GM21529 (cell line): ENCODE measurements at regions not wholly inside any gene's neighbourhood (a gene's known extent, or its start where the extent isn't known, plus 50 kb on each side); places are given as distances from the start of the nearest gene placed in this dataset.
"Not testable (repeated sequence)": the region's sequence is repeated elsewhere in the genome, so short reads cannot be mapped to it uniquely, and the experiment has no call there.

ENCODE experiments used
- ATAC-seq: cut with Tn5 transposase; IDR thresholded peaks from one replicate; pipeline ENCODE4 v1.9.1; 2021; ENCODE audit not compliant: unreplicated experiment

DNA sequence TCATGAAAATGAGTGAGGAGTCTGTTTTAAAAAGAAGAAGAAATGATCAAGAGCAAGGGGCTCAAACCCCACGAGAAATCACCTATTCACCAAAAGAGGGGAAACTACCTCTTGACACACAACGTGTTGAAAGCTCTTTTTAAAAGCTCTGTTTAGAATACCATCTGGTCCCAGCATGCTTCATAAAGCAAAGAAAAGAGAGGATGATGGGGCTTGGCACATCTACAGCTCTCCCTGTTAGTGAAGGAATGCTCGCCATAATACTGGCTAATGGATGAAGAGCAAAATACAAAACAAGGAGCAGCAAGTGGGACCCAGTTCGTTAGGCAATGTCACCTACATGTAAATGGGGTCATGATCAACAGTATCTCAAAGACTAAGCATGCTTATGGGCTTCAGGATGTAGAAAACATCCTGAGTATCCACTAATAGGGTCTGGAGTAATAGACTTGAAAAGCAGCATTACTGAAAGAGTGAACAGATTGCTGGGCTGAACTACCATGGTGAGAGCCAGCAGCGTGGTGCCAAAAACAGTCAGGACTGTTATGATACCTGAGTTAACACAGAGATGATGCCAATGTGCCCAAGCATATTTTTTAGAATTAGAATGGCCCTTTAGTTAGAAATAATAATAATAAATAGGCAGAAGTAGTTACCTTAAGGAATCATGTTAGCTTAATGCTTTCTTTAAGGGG is 159.7 kb upstream of the POU1F1 start:
- no peak for ATAC-seq

DNA sequence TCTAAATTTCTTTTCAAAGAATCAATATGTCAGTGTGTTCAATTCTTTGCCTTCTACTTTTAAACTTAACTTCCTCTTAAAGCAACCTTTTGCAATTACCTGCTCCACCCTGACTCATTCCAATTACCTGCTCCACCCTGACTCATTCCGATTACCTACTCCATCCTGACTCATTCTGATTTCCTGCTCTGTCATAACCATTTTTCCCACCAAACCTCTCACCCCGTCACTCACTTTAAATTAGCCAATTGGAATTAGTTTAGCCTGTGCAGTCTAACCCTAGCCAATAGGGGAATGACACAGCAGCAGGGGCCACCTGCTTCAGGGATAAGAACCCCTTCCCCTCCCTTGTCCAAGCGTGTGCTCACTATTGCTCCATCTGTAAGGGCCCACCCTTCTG is 157.1 kb upstream of the POU1F1 start:
- ATAC-seq: not testable (repeated sequence)

DNA sequence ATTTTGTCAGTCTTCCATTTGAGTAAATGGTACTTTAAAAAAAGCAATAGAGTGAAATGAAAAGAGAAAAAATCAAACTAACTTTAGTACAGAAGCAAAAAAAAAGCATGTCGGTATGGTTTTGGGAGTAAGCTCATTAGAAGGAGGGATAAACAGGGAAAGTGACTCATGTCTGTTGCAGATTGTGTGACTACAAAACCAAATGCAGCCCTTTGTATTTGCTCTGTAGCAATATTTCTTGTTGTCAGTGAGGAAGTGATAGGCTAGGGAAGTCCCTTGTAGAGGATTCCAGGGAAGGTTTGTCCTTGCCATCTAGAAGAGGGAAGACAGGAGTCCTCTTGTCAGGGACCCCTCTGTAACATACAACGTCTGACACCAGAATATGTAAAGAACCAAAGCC is 150.5 kb upstream of the POU1F1 start:
- no peak for ATAC-seq

DNA sequence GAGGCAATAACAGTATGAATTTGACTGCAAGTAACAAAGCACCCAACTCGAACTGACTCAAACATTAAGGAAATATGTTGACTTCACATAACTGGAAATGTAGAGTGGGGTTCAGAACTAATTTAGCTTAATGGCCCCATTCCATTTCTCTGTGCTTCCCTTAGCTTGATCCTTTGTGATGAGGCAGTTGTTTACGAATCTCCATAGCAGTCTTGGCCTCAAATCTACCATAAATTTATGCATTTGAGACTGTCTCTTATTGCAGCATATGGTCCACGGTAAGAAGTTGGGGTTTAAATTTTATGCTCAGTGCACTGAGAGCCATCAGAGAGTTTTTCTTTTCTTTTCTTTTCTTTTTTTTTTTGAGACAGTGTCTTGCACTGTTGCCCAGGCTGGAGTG is 148.7 kb upstream of the POU1F1 start:
- ATAC-seq: no peak

DNA sequence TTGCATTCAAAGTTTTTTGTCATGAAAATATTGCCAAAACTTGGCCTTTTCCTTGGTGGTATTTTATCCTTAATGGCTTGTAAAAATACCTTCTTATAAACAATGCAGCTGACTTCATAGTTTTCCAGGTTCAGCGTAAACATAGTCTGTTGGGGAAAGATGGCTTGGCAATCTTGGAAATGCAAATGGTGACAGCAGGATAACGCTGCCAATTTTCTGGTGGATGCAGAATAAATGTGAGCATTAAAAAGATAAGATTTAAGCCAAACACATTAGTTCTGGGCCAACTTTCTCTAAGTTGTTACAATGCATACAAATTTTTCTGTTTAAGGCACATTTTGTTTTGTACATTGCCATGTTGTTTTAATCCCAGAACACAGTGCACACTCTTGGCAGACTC is 147.0 kb upstream of the POU1F1 start:
- ATAC-seq: no peak

DNA sequence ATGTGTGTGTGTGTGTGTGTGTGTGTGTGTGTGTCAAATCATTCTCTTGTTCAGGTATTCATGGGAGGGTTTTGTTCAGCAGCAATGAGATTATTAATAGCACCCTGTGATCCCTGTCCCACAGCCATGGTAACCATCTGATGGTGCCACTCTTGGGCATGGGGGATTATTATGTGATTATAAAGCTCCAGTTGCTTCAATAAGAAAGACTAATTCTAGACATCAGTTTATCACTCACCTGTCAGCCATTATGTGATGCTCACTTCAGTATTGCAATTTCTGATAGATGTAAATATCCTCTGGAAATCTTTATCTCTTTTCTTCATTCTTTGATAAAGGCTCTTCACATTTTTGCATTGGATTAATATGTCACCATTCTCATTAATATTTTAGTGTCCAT is 145.9 kb upstream of the POU1F1 start:
- ATAC-seq: no peak

DNA sequence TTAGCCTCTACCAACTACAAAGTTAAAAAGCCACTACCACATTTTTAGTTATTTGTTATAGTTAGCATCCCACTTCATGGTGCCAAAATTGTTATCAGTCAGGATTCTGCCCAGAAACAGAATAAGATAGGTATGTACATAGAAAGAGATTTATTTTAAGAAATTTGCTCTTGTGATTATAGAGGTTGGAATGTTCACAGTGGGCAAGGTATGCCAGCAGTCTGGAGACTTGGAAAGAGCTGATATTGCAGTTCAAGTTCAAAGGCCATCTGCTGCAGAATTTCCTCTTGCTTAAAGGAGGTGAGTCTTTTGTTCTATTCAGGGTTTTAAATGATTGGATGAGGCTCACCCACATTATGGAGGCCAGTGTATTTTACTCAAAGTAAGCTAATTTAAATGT is 143.8 kb upstream of the POU1F1 start:
- no peak for ATAC-seq

DNA sequence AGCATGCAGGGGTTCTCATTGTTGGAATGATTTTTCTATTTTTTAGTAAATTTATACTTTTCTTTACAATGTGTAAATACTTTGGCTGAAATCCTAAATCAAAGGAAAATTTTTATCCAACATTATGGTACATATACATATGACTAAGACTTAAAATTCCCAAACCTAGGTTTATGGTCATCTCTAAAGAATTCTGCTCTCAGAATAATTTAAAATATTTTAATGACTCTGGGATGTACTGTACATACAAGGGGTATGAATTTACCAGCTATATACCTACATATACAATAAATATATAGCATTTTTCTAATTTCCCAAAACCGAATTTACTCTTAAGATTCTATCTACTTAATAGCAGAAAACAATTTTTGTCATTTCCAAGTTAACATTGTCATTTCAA is 137.9 kb upstream of the POU1F1 start:
- ATAC-seq: no peak

DNA sequence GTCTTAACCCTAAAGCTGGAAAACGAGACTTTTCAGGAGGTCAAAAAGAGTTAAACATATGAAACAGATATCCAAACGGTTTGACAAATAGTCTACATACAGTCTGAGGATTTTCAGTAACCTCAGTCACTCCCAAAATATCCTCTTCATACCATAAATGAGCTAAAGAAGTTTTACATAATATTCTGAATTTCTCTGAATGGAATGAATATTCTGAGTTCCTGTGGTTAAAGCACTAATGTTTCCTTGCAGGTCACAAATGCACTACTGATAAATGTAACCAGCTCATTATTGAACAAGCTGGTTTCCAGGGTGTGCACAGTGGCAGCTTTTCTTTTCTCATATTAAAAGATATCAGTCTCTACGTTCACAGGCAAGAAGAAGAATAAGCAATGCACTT is 137.4 kb upstream of the POU1F1 start:
- no peak for ATAC-seq

DNA sequence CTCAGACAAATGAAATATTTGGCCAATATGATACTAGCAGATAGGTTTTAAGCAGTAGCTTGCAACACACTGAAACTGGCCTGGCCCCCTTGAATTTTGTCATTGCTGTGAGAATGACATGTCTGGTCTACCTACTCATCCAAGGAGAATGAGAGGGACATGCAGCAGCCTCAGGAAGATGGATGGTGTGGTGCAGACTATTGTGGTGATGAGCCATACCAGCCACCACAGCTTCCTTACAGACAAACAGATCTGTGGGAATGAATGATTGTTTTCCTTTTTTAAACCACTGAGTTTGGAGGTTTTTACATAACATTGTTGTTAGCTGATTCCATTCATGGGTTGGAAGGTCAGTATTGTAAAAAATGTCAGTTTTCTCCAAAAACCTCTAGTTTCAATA is 133.7 kb upstream of the POU1F1 start:
- ATAC-seq: no peak

DNA sequence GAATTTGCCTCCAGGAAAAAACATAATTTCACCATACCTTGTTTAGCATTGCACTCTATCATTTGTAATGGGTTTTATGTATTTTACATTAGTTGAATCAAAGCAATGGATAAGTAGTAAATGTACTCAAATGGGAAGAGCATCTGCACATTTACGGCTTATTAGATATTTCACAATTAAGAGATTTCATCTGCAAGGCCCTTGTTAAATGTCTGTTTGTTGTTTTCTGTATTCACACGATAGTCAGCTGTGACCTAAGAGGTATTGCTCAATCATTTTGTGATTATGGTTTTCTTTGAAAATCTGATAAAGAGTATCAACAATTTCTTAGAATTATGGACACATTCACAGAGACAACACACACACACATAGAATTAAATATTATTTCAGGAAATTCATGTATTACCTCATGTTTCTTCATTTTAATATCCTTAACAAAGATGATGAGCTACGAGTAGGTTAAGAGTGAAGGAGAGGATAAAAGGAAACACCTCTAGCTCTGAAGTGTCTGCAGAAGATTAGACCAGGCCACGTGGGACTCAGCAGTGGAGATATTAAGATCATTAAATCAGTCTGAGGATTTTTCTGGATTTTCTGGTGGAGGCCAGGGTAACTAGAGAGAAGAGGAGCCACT is 121.9 kb upstream of the POU1F1 start:
- ATAC-seq: no peak

DNA sequence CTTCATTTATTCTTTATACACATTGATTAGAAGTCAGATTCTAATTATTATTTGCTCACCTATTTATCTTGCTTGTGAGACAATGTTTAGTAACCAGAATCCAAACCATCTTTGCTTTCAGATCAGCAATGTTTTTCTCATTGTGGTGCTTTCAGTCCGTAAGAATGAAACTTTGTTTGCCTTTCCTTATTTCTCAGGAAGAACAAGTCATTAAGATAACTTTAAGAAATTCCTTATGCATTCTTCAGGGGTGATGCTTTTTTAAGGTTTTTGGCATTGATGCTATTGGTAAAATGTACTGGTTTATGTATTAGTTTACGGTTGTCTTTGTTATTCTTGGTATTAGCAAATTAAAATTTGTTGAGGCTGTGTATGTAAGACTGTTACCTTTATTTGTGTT is 120.8 kb upstream of the POU1F1 start:
- ATAC-seq: no peak

DNA sequence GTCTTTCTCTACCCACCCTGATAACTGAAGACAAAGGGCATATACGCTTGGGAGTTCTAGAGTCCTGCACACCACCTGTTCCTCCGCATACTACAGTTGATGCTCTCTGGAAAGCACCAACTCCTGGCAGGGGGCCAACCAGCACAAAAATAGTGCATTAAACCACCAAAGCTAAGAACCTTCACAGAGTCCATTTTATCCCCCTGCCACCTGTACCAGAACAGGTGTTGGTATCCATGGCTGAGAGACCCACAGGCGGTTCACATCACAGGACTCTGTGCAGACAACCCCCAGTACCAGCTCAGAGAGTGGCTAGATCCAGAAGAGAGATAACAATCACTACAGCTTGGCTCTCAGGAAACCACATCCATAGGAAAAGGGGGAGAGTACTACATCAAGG is 114.4 kb upstream of the POU1F1 start:
- no peak for ATAC-seq

DNA sequence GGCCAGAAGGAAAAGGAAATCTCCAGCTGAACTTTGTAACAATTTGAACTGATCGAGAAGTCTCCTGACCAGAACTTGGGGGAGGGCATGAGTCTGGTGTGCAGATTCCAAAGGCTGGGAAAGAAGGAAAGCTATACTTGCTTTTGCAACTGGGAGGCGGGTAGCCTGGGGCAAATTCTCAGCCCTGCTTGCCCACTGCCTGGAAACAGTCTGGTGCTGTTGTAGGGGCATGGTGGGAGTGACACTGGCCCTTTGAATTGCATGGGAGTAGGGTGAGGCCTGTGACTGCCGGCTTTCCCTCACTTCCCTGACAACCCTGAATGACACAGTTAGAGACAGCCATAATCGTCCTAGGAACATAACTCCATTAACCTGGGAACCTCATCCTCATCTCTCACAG is 114.0 kb upstream of the POU1F1 start:
- ATAC-seq: no peak

DNA sequence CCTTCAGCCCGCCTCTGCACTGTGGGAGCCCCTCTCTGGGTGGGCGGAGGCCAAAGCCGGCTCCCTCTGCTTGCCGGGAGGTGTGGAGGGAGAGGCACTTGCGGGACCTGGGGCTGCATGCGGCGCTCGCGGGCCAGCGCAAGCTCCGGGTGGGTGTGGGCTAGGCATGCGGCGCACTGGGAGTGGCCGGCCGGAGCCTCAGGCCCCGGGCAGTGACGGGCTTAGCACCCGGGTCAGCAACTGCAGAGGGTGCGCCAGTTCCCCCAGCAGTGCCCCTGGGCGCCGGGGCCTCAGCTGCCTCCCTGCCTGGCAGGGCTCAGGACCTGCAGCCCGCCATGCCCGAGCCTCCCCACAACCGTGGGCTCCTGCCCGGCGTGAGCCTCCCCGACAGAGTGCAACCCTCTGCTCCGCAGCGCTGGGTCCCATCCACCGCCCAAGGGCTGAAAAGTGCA is 98.9 kb upstream of the POU1F1 start:
- ATAC-seq: no peak

DNA sequence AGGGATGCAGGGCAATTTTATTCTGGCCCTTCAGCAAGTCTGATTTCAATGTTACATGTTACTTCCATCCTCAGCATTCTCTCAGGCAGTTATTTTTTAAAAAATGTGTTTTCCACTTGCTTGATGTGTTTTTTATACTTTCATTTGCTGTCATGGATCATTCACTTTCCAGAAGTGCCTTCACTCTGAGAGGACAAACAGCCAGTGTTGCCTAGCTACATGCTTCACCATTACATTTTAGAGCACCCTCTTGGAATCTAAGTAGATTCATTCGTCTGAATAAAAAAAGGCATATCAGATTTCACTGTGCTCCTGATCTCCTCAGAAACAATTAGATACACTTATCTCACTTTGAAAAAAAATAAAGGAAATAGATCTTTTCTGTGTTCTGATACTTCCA is 93.6 kb upstream of the POU1F1 start:
- no peak for ATAC-seq

DNA sequence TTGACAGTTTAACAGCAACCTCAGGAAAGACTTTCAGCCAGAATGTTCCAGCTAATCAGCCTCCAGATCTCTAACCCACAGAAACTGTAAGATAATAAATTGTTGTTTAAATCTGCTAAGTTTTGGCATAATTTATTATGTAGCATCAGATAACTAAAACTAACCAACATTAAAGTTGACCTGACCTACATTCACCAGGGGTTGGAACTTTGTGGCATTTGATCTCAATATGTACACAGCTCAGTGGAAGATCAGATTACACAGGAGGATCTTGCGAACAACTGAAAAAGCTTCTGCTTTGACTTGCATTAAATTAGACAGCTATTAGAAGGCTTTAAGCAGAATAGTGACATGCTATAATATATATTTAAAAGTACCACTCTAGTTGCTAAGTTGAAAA is 91.4 kb upstream of the POU1F1 start:
- ATAC-seq: no peak

DNA sequence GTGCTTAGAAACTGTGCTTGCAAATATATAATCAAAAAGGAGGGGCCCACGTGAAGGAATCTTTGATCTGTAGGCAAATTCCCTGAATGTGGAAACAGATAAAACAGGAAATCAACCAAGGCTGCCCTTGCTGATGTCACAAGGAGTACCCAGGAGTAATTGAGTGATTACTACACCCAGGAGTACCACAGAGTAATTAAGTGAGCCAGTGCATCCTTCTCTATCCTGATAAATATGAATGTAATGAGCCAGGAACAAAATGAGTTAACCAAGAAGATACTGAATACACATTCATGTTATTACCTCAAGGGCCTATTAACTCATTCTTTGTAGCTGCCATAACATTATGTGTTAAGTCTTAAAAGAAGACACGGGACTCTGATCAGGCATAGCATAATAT is 87.3 kb upstream of the POU1F1 start:
- no peak for ATAC-seq

DNA sequence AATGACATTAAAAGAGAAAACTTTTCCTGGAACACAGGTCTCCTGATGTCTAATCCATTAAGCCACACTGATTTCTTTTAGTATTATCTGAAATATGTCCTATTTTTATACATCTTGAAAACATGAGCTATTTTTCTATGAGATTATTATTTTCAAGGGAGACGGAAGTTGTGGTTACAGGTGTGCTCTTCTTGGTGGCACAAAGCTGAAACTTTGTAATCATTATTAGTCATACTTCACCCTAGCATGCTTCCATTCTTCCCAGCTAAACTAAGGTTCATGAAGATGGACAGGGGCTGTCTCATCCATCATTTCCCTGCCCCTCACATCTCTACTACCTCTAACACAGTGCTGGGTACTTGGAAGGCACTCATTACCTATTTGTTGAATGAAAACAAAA is 85.6 kb upstream of the POU1F1 start:
- no peak for ATAC-seq

DNA sequence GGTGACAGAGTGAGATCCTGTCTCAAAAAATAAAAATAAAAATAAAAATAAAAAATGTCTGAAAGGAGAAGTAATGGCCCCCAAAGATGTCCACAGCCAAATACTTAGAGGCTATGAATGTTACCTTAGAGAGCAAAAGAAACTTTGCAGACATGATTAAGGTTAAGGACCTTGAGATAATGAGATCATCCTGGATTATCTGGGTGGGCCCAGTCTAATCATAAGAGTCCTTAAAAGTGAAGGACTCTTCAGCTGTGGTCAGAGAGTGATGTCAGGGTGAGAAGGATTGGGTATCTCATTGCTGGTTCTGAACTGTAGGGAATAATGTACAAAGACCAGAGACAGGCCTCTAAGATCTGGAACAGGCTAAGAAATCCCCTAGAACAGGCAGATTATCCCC is 84.9 kb upstream of the POU1F1 start:
- ATAC-seq: no peak

DNA sequence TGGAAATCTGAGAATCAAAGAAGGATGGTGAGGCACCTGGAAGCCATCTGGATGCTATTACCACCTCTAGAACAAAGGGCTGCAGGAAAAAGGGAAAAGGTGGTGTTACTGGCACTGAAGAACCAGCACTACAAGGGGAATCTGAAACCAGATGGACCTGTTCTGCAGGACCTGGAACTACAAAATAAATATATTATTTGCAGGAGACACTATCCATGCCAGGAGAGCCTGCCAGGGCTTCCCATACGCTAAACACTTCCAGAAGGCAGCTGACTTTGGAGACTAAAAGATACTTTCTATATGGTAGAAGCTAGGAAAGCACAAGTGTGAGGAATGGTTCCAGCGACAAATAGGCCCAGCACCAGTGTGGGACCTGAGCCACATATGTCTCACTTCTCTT is 83.4 kb upstream of the POU1F1 start:
- no peak for ATAC-seq

DNA sequence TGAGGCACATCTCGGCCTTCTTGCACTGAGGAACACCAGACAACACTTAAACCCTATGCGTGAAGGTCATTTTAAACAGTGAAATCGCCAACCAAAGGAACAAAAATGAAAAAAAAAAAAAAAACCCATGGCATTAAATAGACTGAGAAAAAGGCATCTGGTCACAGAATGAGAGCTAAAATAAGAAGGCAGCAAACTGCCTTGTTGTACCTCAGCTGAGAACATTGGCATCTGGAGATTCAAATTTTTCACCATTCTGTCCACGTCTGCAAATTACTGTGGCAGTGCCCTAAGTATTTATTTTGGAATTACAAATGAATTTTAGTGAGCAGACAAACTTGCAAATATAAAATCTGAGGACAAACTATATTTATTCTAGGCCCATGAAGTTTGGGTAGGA is 82.6 kb upstream of the POU1F1 start:
- no peak for ATAC-seq

DNA sequence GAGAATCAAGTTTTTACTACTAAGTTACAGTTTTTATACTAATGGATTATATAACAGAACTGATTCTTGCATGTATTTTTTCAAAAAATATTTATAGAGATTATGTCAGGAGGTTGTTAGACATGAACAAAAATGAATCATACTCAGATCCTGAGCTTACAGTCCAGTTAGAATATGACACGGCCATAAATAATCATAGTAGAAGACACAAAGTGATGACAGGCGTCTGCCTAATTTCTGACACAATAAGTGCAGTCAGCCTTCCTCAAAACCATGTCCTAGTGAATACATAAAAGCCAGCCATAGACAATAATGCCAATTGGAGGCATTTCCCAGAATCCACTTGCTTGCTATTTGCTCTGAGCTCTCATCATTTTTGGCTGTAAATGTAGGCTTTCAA is 81.7 kb upstream of the POU1F1 start:
- ATAC-seq: no peak
